ENCODE measurements at regions not wholly inside any gene's neighbourhood (a gene's known extent, or its start where the extent isn't known, plus 50 kb on each side); places are given as distances from the start of the nearest gene placed in this dataset.

DNA sequence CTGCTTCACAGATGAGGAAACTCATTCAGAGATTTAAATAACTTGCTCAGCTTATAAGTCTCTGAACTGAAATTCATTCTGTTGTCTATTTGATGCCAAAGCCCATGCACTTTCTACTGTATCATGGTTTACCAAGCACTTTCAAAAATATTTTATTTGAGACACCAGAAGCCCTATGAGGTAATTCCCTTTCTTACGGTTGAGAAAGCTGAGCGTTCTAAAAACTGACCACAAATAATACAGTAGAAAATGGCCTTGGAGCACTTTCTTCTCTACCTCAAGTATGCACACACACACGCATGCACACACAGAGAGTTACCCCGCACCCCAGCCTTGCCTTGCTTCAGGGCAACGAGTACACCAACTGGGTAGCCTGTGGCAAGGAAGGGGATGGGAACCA lies 228.5 kb downstream of the RFC3 start:
- TF ChIP-seq POLR2A (IDR thresholded peaks at IDR 0.05) = no peak
- TF ChIP-seq, protein P1, sequence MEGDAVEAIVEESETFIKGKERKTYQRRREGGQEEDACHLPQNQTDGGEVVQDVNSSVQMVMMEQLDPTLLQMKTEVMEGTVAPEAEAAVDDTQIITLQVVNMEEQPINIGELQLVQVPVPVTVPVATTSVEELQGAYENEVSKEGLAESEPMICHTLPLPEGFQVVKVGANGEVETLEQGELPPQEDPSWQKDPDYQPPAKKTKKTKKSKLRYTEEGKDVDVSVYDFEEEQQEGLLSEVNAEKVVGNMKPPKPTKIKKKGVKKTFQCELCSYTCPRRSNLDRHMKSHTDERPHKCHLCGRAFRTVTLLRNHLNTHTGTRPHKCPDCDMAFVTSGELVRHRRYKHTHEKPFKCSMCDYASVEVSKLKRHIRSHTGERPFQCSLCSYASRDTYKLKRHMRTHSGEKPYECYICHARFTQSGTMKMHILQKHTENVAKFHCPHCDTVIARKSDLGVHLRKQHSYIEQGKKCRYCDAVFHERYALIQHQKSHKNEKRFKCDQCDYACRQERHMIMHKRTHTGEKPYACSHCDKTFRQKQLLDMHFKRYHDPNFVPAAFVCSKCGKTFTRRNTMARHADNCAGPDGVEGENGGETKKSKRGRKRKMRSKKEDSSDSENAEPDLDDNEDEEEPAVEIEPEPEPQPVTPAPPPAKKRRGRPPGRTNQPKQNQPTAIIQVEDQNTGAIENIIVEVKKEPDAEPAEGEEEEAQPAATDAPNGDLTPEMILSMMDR (IDR thresholded peaks at IDR 0.05) = no peak

All from heart left ventricle (tissue), 13 donors.